Gastrocnemius medialis (tissue), 4 donors: ENCODE measurements at regions not wholly inside any gene's neighbourhood (a gene's known extent, or its start where the extent isn't known, plus 50 kb on each side); places are given as distances from the start of the nearest gene placed in this dataset.

Experiments used
- POLR2A ChIP-seq, 2 donors: fragments of 450-650 bp; IDR thresholded peaks; one replicate each; pipeline ENCODE4 v1.6.1; 2017; ENCODE audit warnings: antibody characterized with exemption in 2 of 2, mild to moderate bottlenecking in 2 of 2, moderate library complexity in 2 of 2
- TF ChIP-seq, protein P1 (sequence below), 5 experiments: fragments of 450-650 bp in 3 of 5; fragments of 200-600 bp in 2 of 5; sonication (generic) in 2 of 5; IDR thresholded peaks in 4 of 5; conservative IDR thresholded peaks in 1 of 5; 1 replicate in 4 of 5; 2 replicates in 1 of 5; pipeline ENCODE4 v1.5.1; 2016 to 2019; ENCODE audit warnings: antibody characterized with exemption in 5 of 5, mild to moderate bottlenecking in 3 of 5, moderate library complexity in 3 of 5

DNA sequence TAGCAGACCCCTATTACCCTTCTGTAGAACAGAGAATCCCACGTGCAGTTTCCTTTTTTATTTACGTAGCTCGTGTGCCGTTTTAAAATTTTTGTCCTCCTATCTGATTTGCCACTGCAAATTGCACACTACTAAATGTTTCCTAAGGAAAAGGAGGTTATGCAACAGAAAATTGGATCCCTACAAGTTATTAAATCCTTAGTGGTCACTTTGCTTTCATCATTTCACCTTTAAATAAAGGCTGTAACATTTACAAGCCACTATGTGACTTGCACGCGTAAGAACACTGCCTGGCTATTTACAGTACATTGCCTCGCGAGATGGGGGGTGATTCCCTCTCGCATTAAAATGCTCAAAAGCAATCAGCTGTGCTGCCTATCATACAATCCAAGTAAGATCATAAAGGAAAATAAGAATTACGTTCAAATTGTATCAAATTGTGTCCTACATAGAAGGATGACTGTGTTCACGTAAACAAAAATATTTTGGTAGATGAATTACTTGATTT lies 525.6 kb downstream of the SUCLA2 start:
- TF ChIP-seq, protein P1, sequence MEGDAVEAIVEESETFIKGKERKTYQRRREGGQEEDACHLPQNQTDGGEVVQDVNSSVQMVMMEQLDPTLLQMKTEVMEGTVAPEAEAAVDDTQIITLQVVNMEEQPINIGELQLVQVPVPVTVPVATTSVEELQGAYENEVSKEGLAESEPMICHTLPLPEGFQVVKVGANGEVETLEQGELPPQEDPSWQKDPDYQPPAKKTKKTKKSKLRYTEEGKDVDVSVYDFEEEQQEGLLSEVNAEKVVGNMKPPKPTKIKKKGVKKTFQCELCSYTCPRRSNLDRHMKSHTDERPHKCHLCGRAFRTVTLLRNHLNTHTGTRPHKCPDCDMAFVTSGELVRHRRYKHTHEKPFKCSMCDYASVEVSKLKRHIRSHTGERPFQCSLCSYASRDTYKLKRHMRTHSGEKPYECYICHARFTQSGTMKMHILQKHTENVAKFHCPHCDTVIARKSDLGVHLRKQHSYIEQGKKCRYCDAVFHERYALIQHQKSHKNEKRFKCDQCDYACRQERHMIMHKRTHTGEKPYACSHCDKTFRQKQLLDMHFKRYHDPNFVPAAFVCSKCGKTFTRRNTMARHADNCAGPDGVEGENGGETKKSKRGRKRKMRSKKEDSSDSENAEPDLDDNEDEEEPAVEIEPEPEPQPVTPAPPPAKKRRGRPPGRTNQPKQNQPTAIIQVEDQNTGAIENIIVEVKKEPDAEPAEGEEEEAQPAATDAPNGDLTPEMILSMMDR (IDR thresholded peaks at IDR 0.05 in 4 of 5, conservative IDR thresholded peaks at IDR 0.05 in 1 of 5) = no peak
- TF ChIP-seq POLR2A (IDR thresholded peaks at IDR 0.05) = no peak
